HFF-Myc (cell line): ENCODE measurements at regions not wholly inside any gene's neighbourhood (a gene's known extent, or its start where the extent isn't known, plus 50 kb on each side); places are given as distances from the start of the nearest gene placed in this dataset.
A peak's percentile ranks its signal among the peaks of the same experiment; 100 is the strongest.
"Not testable (repeated sequence)": the region's sequence is repeated elsewhere in the genome, so short reads cannot be mapped to it uniquely, and the experiment has no call there.

Experiments used
- DNase-seq: peaks from one replicate; pipeline ENCODE4 v3.0.0-alpha.2; 2011; ENCODE audit warnings: low read depth; ENCODE audit errors: extremely low read depth
- H3K4me3 ChIP-seq: replicated peaks from 2 replicates; pipeline ENCODE4 v1.5.1; 2011; ENCODE audit warnings: low read depth, mild to moderate bottlenecking, control low read depth, low read length
- TF ChIP-seq, protein P1 (sequence below): IDR thresholded peaks from 2 replicates; pipeline ENCODE4 v1.5.1; 2012; ENCODE audit warnings: mild to moderate bottlenecking, low read depth, low read length, control low read depth; ENCODE audit errors: missing control alignments

DNA sequence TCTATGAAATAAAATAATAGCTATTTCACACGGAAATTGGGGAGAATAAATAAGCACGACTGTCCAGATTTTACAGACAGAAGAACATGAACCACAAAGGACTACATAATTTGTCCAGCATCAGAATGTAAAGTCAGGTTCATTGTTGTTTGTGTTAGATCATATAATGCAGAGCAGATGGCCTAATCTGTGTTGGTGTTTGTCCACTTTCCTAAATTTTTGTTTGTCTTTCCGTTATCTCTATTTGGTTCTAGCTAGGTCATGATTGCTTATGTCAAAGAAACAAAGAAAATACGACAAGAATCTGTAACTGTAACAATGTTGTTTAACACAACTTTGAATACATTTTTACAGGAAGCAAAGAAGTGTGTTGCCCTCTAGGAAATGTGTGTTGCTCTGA is 75.6 kb upstream of the ANKRD28 start:
- TF ChIP-seq, protein P1, sequence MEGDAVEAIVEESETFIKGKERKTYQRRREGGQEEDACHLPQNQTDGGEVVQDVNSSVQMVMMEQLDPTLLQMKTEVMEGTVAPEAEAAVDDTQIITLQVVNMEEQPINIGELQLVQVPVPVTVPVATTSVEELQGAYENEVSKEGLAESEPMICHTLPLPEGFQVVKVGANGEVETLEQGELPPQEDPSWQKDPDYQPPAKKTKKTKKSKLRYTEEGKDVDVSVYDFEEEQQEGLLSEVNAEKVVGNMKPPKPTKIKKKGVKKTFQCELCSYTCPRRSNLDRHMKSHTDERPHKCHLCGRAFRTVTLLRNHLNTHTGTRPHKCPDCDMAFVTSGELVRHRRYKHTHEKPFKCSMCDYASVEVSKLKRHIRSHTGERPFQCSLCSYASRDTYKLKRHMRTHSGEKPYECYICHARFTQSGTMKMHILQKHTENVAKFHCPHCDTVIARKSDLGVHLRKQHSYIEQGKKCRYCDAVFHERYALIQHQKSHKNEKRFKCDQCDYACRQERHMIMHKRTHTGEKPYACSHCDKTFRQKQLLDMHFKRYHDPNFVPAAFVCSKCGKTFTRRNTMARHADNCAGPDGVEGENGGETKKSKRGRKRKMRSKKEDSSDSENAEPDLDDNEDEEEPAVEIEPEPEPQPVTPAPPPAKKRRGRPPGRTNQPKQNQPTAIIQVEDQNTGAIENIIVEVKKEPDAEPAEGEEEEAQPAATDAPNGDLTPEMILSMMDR, result no peak
- DNase-seq, result no peak
- no peak overlapping the region for H3K4me3 ChIP-seq

DNA sequence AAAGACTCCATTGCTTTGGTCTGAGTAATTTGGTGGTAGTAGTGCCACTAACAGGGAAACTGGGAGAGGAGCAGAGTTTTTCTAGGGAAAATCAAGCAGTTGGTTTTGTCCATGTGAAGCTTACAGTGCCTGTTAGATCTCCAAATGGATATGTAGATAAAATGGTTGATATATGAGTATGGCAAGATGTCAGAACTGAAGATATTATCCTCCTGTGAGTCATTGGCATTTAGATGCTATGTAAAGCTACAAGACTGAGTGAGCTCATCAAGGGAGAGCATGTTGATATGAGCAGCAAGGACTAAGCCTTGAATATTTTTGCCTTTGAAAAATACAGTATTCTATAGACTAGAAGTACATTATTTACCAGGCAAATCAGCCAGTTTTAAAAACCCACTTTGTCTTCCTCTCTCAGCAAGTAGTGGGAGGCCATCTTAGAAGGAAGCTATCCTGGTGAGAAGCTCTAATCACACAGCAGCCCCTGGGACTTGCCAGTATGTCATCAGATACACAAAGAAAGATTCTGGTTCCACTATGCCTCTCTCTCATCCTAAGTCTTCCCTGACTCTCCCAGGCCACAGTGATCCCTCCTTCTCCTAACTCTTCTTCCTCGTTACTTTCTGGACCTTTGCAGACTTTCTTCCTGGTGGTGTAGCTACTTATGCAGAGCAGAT is 77.4 kb upstream of the ANKRD28 start:
- no peak overlapping the region for H3K4me3 ChIP-seq
- peak; percentile 11 for DNase-seq
- TF ChIP-seq, protein P1, result no peak

DNA sequence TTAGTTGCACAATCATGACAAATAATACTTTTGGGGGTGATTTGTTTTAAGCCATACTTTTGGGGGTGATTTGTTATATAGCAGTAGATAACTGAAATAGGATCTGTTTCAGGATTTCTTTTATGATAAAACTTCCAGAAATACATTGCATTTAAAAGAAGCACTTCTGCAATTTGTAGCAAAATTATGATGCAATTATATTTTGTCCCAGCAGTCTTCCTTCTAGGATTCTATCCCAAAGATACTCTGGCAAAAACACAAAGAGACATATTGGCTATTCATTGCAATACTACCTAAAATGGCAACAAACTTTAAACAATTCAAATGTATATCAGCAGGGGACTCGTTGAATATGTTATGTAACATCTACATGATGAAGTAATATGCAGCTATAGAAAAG is 78.9 kb upstream of the ANKRD28 start:
- TF ChIP-seq, protein P1, result no peak
- H3K4me3 ChIP-seq, result no peak overlapping the region
- no peak for DNase-seq

DNA sequence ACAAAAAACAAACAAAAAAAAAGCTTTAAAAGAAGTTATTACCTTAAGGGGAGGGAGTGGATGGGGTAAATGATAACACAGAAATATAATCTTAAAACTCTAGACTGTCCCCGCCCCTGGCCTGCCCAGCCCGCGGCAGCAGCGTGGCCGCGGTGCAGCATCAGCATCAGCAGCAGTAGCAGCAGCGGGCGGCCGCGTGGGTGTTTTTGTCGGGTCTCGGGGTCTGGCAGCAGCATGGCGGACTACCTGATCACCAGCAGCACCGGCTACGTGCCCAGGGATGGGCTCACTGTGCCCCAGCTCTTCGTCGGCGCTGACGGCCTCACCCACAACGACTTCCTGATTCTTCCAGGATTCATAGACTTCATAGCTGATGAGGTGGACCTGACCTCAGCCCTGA is 80.0 kb upstream of the ANKRD28 start:
- TF ChIP-seq, protein P1, result no peak
- no peak overlapping the region for H3K4me3 ChIP-seq
- DNase-seq, result no peak

DNA sequence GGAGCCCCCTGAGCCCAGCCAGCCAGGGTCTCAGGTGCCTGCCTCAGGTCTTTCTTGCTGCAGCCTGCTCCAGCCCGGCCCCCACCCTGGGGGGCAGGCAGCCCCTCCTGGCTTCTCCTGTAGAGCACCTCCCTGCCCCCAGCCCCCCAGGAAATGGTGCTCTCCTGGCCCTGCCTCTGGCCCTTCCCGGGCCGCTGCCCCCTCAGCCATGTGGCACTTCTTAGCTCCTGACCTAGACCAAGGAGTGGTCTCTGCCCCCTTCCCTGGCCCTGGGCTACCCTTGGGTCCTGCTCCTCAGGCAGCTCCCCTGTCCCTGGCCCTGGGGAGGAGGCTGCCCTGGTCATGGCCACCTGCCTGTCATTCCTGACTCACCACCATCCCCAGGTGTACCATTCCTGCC is 82.0 kb upstream of the ANKRD28 start:
- DNase-seq, H3K4me3 ChIP-seq: not testable (repeated sequence)

DNA sequence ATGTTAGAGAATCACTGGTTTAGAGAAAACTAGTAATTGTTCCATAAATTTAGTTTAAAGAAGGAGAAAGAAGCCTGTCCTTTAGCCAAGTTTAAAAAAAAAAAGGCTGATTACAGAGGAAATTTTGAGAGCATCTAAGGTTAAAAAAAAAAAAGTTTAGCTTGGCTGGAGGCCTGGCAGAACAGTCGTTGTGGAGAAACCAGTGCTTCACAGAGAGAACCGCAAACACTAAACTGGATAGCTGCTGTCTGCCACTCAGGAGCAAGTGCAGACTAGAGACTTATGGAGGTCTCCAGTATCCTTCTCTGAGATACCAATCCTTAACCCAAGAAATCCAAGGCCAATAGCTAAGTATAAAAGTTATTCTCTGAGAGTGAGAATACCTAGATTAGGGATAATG is 84.8 kb upstream of the ANKRD28 start:
- H3K4me3 ChIP-seq, result no peak overlapping the region
- TF ChIP-seq, protein P1, result no peak
- DNase-seq, result no peak

DNA sequence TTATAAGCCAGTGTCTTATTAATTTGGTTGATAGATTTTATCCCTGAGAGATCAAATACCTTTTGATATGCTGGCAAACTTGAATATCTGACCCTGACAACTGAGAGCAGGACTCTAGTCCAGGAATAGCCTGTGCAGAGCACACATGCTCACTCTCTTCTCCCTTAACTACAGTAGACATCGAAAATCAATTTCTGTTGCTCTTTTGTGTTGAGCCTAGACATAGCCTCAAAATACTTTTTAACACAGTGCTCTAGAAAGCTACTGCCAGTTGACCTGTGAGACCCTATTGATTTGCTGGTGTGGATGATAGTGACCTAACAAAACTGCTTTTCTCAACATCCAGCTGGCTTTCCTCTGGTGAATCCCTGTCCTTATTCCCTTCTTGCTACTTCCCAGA is 86.4 kb upstream of the ANKRD28 start:
- no peak overlapping the region for H3K4me3 ChIP-seq
- DNase-seq, result no peak
- TF ChIP-seq, protein P1, result no peak
